Muscle layer of colon (tissue), 2 donors: ENCODE measurements at regions not wholly inside any gene's neighbourhood (a gene's known extent, or its start where the extent isn't known, plus 50 kb on each side); places are given as distances from the start of the nearest gene placed in this dataset.
"Not testable (repeated sequence)": the region's sequence is repeated elsewhere in the genome, so short reads cannot be mapped to it uniquely, and the experiment has no call there.

Source experiments
- H3K27ac ChIP-seq: one replicate; pipeline ENCODE4 v1.7.0; 2013; ENCODE audit warnings: low read depth, mild to moderate bottlenecking, low read length, moderate library complexity
- H3K27me3 ChIP-seq, 2 donors: one replicate each; pipeline ENCODE4 v1.7.0; 2013; ENCODE audit warnings: low read length in 2 of 2, mild to moderate bottlenecking in 2 of 2; ENCODE audit not compliant: insufficient read depth in 2 of 2, control insufficient read depth in 1 of 2
- H3K36me3 ChIP-seq: one replicate; pipeline ENCODE4 v1.7.0; 2013; ENCODE audit warnings: mild to moderate bottlenecking, low read length; ENCODE audit not compliant: insufficient read depth
- H3K4me1 ChIP-seq: one replicate; pipeline ENCODE4 v1.7.0; 2013; ENCODE audit warnings: mild to moderate bottlenecking, low read length; ENCODE audit not compliant: insufficient read depth
- H3K4me3 ChIP-seq, 2 donors: one replicate each; pipeline ENCODE4 v1.7.0; 2013; ENCODE audit warnings: low read length in 2 of 2, low read depth in 1 of 2, mild to moderate bottlenecking in 1 of 2, moderate library complexity in 1 of 2
- H3K9ac ChIP-seq: one replicate; pipeline ENCODE4 v1.7.0; 2013; ENCODE audit warnings: low read length
- H3K9me3 ChIP-seq: one replicate; pipeline ENCODE4 v1.7.0; 2013; ENCODE audit warnings: mild to moderate bottlenecking, low read length
- donor health status: abdominal sarcoma.
- donor health status: Adenocarcinoma of cecum.

GRCh38 chr14:25389948-25390347, 340.0 kb upstream of the STXBP6 start:
- Histone ChIP-seq H3K4me1 (no peaks in the 10 kb centered on the region), H3K4me3 (no peak overlapping the region), H3K9ac (no peak overlapping the region), H3K27me3 (no peaks in the 10 kb centered on the region), H3K9me3 (no peaks in the 10 kb centered on the region), H3K27ac (no peak overlapping the region), H3K36me3 (no peaks in the 10 kb centered on the region)

DNA sequence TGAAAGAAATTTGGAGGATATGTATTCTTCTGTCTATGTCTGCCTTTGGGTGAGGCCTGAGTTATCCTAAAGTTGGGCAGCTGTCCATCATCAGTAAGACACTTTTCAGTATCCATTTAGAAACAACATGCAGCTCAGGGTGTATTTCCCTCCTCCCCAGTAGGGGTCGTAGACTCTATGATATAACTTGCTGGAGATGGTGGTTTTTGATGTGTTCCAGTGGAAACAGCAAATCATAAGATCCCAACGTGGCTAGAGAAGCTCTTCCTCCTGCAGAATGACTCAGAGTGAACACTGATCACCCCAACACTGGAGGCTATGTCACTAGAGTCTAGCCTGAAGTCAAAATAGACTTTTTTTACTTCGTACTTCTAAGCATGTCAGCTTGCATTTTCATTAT, 331.6 kb upstream of the STXBP6 start:
- H3K4me1 ChIP-seq: no peaks in the 10 kb centered on the region

DNA sequence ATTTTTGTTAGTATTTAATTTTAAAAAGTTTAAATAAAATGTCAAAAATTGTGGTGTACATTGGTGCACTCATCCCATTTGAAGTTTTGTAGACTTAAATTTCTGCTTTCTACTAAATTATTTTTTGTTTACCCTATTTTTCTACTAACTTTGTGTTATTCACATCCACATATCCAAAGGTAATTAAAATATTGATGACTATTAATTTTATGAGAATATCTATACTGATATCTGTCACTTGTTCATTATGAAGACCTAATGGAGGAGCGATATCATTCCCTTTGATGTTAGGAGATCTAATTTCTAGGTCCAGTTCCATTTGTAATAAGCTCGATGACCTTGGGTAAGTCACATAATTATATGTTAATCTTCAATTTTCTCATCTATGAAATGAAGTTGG, 325.7 kb upstream of the STXBP6 start:
- no peaks in the 10 kb centered on the region for H3K27me3 ChIP-seq
- H3K9ac ChIP-seq: no peak overlapping the region
- H3K9me3 ChIP-seq: no peaks in the 10 kb centered on the region
- H3K36me3 ChIP-seq: no peaks in the 10 kb centered on the region
- no peak overlapping the region for H3K4me3 ChIP-seq
- no peak overlapping the region for H3K27ac ChIP-seq
- H3K4me1 ChIP-seq: no peaks in the 10 kb centered on the region

More for the DNA sequence above, 331.6 kb upstream of the STXBP6 start:
- H3K36me3 ChIP-seq: no peaks in the 10 kb centered on the region
- H3K27me3 ChIP-seq: no peaks in the 10 kb centered on the region
- H3K27ac ChIP-seq: no peak overlapping the region
- no peaks in the 10 kb centered on the region for H3K9me3 ChIP-seq
- H3K4me3 ChIP-seq: no peak overlapping the region
- no peak overlapping the region for H3K9ac ChIP-seq

DNA sequence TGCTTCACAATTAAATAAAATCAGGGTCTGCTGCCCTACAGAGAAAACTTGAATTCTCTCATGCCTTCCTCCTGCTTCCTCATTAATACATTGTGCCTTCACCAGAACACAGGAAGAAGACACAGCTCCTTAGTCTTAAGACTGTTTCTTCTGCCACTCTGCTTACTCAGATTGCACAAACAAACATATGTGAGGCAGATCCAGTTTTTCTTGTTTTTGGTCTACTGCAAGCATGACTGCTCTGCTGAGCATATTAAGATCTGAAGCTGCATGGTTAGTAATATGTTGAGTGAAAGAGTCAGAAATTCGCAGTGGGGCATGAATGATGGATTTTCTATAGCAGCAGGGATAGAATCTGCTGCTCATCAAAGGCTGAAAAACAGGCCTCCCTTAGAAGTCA, 321.1 kb upstream of the STXBP6 start:
- Histone ChIP-seq H3K4me1 (no peaks in the 10 kb centered on the region), H3K27me3 (no peaks in the 10 kb centered on the region), H3K36me3 (no peaks in the 10 kb centered on the region), H3K9ac (no peak overlapping the region), H3K4me3 (no peak overlapping the region), H3K9me3 (no peaks in the 10 kb centered on the region), H3K27ac (no peak overlapping the region)

GRCh38 chr14:25370057-25370456, 320.1 kb upstream of the STXBP6 start:
- H3K27me3 ChIP-seq, H3K9ac ChIP-seq, H3K4me1 ChIP-seq, H3K9me3 ChIP-seq, H3K27ac ChIP-seq, H3K36me3 ChIP-seq, H3K4me3 ChIP-seq: not testable (repeated sequence)

- H3K4me1 ChIP-seq: no peaks in the 10 kb centered on the region
- H3K9me3 ChIP-seq: no peaks in the 10 kb centered on the region
- H3K27ac ChIP-seq: no peak overlapping the region
- H3K27me3 ChIP-seq: no peaks in the 10 kb centered on the region
- no peak overlapping the region for H3K4me3 ChIP-seq
- no peak overlapping the region for H3K9ac ChIP-seq
- H3K36me3 ChIP-seq: no peaks in the 10 kb centered on the region
Measured at GRCh38 chr14:25358330-25358729, 308.4 kb upstream of the STXBP6 start.

- Histone ChIP-seq H3K27me3 (no peaks in the 10 kb centered on the region), H3K27ac (no peak overlapping the region), H3K9ac (no peak overlapping the region), H3K4me3 (no peak overlapping the region), H3K9me3 (no peaks in the 10 kb centered on the region), H3K36me3 (no peaks in the 10 kb centered on the region), H3K4me1 (no peaks in the 10 kb centered on the region)
Measured at GRCh38 chr14:25351269-25351668, 301.3 kb upstream of the STXBP6 start.

GRCh38 chr14:25350802-25351201, 300.9 kb upstream of the STXBP6 start:
- Histone ChIP-seq H3K27me3 (no peaks in the 10 kb centered on the region), H3K9me3 (no peaks in the 10 kb centered on the region), H3K27ac (no peak overlapping the region), H3K4me3 (no peak overlapping the region), H3K4me1 (no peaks in the 10 kb centered on the region), H3K9ac (no peak overlapping the region), H3K36me3 (no peaks in the 10 kb centered on the region)

DNA sequence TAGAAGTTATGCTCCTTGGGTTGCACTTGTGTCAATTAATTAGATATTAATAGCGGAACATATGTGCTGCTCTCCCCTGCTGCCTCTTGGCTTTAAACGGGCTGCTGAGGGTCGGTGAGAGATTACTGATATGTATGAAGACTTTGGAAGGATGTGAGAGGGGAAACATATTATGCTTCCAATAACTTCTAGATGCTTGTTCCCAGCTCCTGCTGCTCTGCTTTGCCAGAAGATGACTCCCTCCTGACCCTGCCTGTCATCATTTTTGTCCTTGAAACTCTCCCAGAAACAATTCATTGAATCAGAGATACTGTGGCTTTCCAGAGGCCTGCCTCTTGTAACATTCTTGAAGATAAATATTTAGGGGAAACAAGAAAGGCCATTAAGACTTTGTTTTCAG, 300.1 kb upstream of the STXBP6 start:
- no peaks in the 10 kb centered on the region for H3K9me3 ChIP-seq
- H3K9ac ChIP-seq: no peak overlapping the region
- H3K4me1 ChIP-seq: no peaks in the 10 kb centered on the region
- no peak overlapping the region for H3K4me3 ChIP-seq
- no peaks in the 10 kb centered on the region for H3K27me3 ChIP-seq
- no peak overlapping the region for H3K27ac ChIP-seq
- no peaks in the 10 kb centered on the region for H3K36me3 ChIP-seq

GRCh38 chr14:25349269-25349668, 299.3 kb upstream of the STXBP6 start:
- Histone ChIP-seq H3K36me3 (no peaks in the 10 kb centered on the region), H3K4me3 (no peak overlapping the region), H3K9ac (no peak overlapping the region), H3K27ac (no peak overlapping the region), H3K27me3 (no peaks in the 10 kb centered on the region), H3K4me1 (no peaks in the 10 kb centered on the region), H3K9me3 (no peaks in the 10 kb centered on the region)

- H3K27me3 ChIP-seq: no peaks in the 10 kb centered on the region
- no peak overlapping the region for H3K27ac ChIP-seq
- H3K9ac ChIP-seq: no peak overlapping the region
- no peaks in the 10 kb centered on the region for H3K4me1 ChIP-seq
- no peaks in the 10 kb centered on the region for H3K9me3 ChIP-seq
- no peaks in the 10 kb centered on the region for H3K36me3 ChIP-seq
- H3K4me3 ChIP-seq: no peak overlapping the region
Measured at GRCh38 chr14:25340882-25341281, 290.9 kb upstream of the STXBP6 start.

DNA sequence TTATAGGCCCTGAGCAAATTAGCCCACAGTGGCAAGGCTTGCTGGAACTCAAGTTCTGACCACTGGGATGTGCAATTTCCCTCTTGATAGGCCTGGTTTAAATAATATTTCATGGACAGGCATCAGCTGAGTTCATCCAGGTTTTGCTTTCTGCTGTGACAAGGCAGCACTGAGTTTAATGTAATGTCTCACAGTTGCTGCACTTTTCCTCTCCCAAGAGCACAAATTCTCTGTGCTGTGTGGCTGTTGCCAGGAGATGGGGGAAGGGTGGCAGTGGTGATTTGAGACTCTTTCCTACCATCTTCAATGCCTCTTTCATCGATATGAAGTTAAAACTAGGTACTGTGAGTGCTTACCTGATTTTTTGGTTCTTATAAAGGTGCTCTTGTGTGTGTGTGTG, 272.8 kb upstream of the STXBP6 start:
- no peaks in the 10 kb centered on the region for H3K9me3 ChIP-seq
- H3K4me3 ChIP-seq: no peak overlapping the region
- H3K9ac ChIP-seq: no peak overlapping the region
- no peaks in the 10 kb centered on the region for H3K27me3 ChIP-seq
- H3K27ac ChIP-seq: no peak overlapping the region
- H3K4me1 ChIP-seq: no peaks in the 10 kb centered on the region
- H3K36me3 ChIP-seq: no peaks in the 10 kb centered on the region
